Nephron progenitor cell (in vitro differentiated cells): ENCODE measurements at regions not wholly inside any gene's neighbourhood (a gene's known extent, or its start where the extent isn't known, plus 50 kb on each side); places are given as distances from the start of the nearest gene placed in this dataset.
"Not testable (repeated sequence)": the region's sequence is repeated elsewhere in the genome, so short reads cannot be mapped to it uniquely, and the experiment has no call there.

Experiments used
- DNase-seq: peaks from one replicate; pipeline ENCODE4 v3.0.0; 2021
- H3K27ac Mint-ChIP-seq: 2 replicates; pipeline ENCODE4 v1.8.0; 2021; ENCODE audit warnings: mild to moderate bottlenecking, moderate library complexity, mixed read lengths
- H3K27me3 Mint-ChIP-seq: 2 replicates; pipeline ENCODE4 v1.8.0; 2021; ENCODE audit warnings: mild to moderate bottlenecking, low read depth, mixed read lengths; ENCODE audit not compliant: poor library complexity
- H3K36me3 Mint-ChIP-seq: 2 replicates; pipeline ENCODE4 v1.8.0; 2021; ENCODE audit warnings: low read depth, mixed read lengths
- H3K4me1 Mint-ChIP-seq: 2 replicates; pipeline ENCODE4 v1.8.0; 2021; ENCODE audit warnings: mixed read lengths
- H3K4me3 Mint-ChIP-seq: 2 replicates; pipeline ENCODE4 v1.8.0; 2021; ENCODE audit warnings: mild to moderate bottlenecking, moderate library complexity, mixed read lengths
- H3K9me3 Mint-ChIP-seq: 2 replicates; pipeline ENCODE4 v1.8.0; 2021; ENCODE audit warnings: mild to moderate bottlenecking, moderate library complexity, mixed read lengths
- TF ChIP-seq, protein P1 (sequence below): fragments of 200-600 bp; sonication (generic); IDR thresholded peaks from 2 replicates; pipeline ENCODE4 v1.5.0; 2021; ENCODE audit warnings: antibody characterized with exemption

- no peak overlapping the region for H3K4me3 Mint-ChIP-seq
- H3K27me3 Mint-ChIP-seq: peaks cover 4% of the 10 kb centered on the region
- no peaks in the 10 kb centered on the region for H3K36me3 Mint-ChIP-seq
- DNase-seq: no peak
- TF ChIP-seq, protein P1, sequence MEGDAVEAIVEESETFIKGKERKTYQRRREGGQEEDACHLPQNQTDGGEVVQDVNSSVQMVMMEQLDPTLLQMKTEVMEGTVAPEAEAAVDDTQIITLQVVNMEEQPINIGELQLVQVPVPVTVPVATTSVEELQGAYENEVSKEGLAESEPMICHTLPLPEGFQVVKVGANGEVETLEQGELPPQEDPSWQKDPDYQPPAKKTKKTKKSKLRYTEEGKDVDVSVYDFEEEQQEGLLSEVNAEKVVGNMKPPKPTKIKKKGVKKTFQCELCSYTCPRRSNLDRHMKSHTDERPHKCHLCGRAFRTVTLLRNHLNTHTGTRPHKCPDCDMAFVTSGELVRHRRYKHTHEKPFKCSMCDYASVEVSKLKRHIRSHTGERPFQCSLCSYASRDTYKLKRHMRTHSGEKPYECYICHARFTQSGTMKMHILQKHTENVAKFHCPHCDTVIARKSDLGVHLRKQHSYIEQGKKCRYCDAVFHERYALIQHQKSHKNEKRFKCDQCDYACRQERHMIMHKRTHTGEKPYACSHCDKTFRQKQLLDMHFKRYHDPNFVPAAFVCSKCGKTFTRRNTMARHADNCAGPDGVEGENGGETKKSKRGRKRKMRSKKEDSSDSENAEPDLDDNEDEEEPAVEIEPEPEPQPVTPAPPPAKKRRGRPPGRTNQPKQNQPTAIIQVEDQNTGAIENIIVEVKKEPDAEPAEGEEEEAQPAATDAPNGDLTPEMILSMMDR: no peak
- no peaks in the 10 kb centered on the region for H3K9me3 Mint-ChIP-seq
- H3K4me1 Mint-ChIP-seq: peaks cover 10% of the 10 kb centered on the region
- H3K27ac Mint-ChIP-seq: no peak overlapping the region
These were observed 62.0 kb upstream of the HIVEP1 start for GRCh38 chr6:11950109-11950508.

- Mint-ChIP-seq H3K27ac (no peak overlapping the region), H3K27me3 (peaks cover 4% of the 10 kb centered on the region), H3K36me3 (no peaks in the 10 kb centered on the region), H3K9me3 (no peaks in the 10 kb centered on the region), H3K4me3 (no peak overlapping the region), H3K4me1 (no peaks in the 10 kb centered on the region)
- no peak for DNase-seq
- TF ChIP-seq, protein P1: no peak
These were observed 64.5 kb upstream of the HIVEP1 start for GRCh38 chr6:11947575-11947974.

DNA sequence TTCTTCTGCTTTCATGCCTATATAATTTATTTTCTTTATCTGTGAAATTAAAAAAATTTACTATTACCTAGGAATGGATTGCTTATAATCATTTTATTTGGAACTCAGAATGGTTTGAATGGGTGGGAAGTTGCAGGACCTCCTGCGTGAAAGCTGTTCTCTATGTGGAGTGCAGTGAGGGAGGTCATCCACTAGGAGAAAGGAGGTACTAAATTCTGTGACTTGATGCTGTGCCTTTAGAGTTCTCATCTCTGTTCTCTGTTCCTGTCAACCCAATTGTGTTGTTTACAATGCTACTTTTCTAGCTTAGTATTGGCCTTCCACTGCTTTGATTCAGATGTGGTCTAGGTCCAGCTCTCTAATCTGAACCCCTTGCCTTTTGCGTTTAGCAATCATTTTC lies 65.0 kb upstream of the HIVEP1 start:
- TF ChIP-seq, protein P1: peak; percentile 25
- H3K4me1 Mint-ChIP-seq: no peaks in the 10 kb centered on the region
- H3K36me3 Mint-ChIP-seq: no peaks in the 10 kb centered on the region
- no peak overlapping the region for H3K27ac Mint-ChIP-seq
- H3K27me3 Mint-ChIP-seq: peaks cover 4% of the 10 kb centered on the region
- H3K9me3 Mint-ChIP-seq: no peaks in the 10 kb centered on the region
- H3K4me3 Mint-ChIP-seq: no peak overlapping the region
- DNase-seq: no peak

DNA sequence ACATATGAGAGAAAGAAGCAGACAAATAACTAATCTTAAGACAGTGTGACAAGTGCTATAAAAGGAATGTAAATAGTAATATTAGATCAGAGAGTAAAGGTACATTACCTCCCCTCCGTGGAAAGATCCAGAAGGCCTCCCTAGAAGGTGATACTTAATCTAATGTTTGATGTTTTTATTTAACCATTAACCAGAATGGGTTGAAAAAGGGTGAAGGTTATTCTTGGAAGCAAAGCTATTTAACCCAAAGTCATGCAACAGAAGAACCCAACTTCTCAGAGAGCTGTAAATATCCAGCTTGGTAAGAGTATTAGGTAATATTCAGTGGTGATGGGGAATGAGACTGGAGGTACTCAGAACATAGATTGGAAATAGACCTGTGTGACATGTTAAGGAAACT lies 68.0 kb upstream of the HIVEP1 start:
- TF ChIP-seq, protein P1: no peak
- Mint-ChIP-seq H3K27ac (no peak overlapping the region), H3K36me3 (no peaks in the 10 kb centered on the region), H3K4me1 (peaks cover 8% of the 10 kb centered on the region), H3K4me3 (no peak overlapping the region), H3K9me3 (no peaks in the 10 kb centered on the region), H3K27me3 (peaks cover 4% of the 10 kb centered on the region)
- DNase-seq: no peak

DNA sequence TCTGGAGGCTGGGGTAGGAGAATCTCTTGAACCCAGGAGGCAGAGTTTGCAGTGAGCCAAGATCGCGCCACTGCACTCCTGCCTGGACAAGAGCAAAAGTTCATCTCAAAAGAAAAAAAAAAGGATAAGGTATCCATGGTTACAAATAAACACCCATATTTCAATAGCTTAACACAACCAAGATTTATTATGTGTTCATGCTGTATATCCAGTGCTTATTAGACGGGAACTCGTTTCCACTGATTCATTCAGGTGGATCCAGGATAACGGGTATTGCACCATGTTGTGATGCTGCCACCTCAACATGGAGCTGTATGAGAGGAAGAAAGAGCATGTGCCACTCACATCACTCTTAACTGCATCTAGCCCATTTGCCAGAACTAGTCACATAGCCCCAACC lies 69.1 kb upstream of the HIVEP1 start:
- Mint-ChIP-seq H3K9me3 (no peaks in the 10 kb centered on the region), H3K4me3 (no peak overlapping the region), H3K4me1 (peaks cover 14% of the 10 kb centered on the region), H3K36me3 (no peaks in the 10 kb centered on the region), H3K27me3 (peaks cover 3% of the 10 kb centered on the region), H3K27ac (no peak overlapping the region)
- no peak for DNase-seq
- TF ChIP-seq, protein P1: no peak

DNA sequence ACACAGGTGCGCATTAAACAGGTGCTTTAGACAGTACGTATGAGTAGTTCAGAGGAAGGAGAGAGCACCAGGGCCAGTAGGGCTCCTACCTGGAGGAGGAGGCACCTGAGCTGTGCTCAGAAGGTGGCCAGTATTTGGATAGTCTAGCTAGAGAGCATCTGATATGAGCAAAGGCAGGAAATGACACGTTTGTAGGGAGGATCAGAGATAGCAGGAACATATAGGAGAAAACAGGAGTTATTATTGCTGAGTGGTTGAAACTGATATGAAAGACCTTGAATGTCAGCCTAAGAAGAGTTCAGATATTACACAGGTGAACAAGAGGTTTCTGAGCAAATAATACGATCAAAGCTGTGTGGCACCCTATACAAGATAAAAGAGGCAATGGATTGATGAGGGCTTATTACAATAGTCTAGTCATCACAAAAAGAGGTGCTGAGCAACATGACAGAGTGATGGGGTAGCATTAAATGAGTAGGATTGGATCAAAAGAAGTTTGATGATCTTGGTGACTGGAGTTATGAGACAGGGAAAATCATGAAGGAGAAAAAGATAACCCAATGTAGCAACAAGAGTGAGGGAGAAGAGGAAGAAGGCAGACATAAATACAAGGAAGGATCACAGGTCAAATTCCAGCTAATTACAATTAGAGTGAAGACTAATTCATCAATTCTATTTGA lies 69.8 kb upstream of the HIVEP1 start:
- Mint-ChIP-seq H3K27ac (no peak overlapping the region), H3K4me3 (no peak overlapping the region), H3K9me3 (no peaks in the 10 kb centered on the region), H3K27me3 (no peaks in the 10 kb centered on the region), H3K4me1 (peaks cover 21% of the 10 kb centered on the region), H3K36me3 (no peaks in the 10 kb centered on the region)
- TF ChIP-seq, protein P1: no peak
- DNase-seq: no peak

GRCh38 chr6:11940532-11941166 lies 71.5 kb upstream of the HIVEP1 start:
- H3K4me3 Mint-ChIP-seq, H3K36me3 Mint-ChIP-seq, H3K27ac Mint-ChIP-seq, H3K9me3 Mint-ChIP-seq, H3K27me3 Mint-ChIP-seq, DNase-seq: not testable (repeated sequence)
- H3K4me1 Mint-ChIP-seq: peaks cover 25% of the 10 kb centered on the region
